K562 (cell line): ENCODE measurements at regions not wholly inside any gene's neighbourhood (a gene's known extent, or its start where the extent isn't known, plus 50 kb on each side); places are given as distances from the start of the nearest gene placed in this dataset.

ENCODE experiments used
- ATAC-seq: fragments of 200-7000 bp; cut with Tn5 transposase; 3 replicates; pipeline ENCODE4 v1.9.1; 2020; ENCODE audit warnings: moderate library complexity
- BruUV-seq: library from RNA; stranded (reverse); fragments of 400-500 nt; replicated peaks from 2 replicates; lab custom pipeline; 2021; lab: Mats Ljungman, UMichigan
- CTCF ChIA-PET: fragments of 300-600 bp; formaldehyde crosslinking; extraction: SDS; loops from one replicate; lab custom pipeline; 2021; ENCODE audit warnings: low intra/inter-chr PET ratio; lab: Yijun Ruan, JAX
- POLR2A ChIA-PET: fragments of 300-600, 350-650 bp; sonication (Branson Sonifier 250); formaldehyde crosslinking; extraction: SDS; loops from one replicate; lab custom pipeline; 2021; ENCODE audit warnings: antibody characterized with exemption, inconsistent platforms; lab: Yijun Ruan, JAX
- DNase-seq, 4 experiments: peaks; one replicate each; pipeline versions ENCODE4 v3.0.0 to v3.0.0-alpha.2; 2011 to 2018; ENCODE audit warnings: low spot score in 3 of 4, mixed read lengths in 3 of 4; ENCODE audit errors: extremely low read depth in 1 of 4
- FAIRE-seq: peaks from 2 replicates; lab custom pipeline; 2011; peaks lifted over from hg19 to GRCh38; lab: Jason Lieb, UNC
- H2AFZ ChIP-seq: 2 replicates; pipeline ENCODE4 v1.6.0; 2011; ENCODE audit warnings: low read depth, low read length, control low read depth, inconsistent platforms
- H3K27ac ChIP-seq: fragments of 200-600 bp; 3 replicates; pipeline ENCODE4 v1.8.0; 2011; ENCODE audit warnings: low read depth, mild to moderate bottlenecking, control low read depth, inconsistent platforms, low read length, moderate library complexity, mixed read lengths; ENCODE audit errors: extremely low read depth
- H3K27me3 ChIP-seq, 2 experiments: fragments of 300-600 bp in 1 of 2; 2 replicates in 1 of 2; 3 replicates in 1 of 2; pipeline versions ENCODE4 v1.6.0 to v1.8.0; 2011; ENCODE audit warnings: inconsistent platforms in 2 of 2, low read length in 2 of 2, mild to moderate bottlenecking in 1 of 2, mixed read lengths in 1 of 2, moderate library complexity in 1 of 2; ENCODE audit not compliant: control insufficient read depth in 2 of 2, insufficient read depth in 2 of 2
- H3K36me3 ChIP-seq: fragments of 300-600 bp; 3 replicates; pipeline ENCODE4 v1.8.0; 2011; ENCODE audit warnings: mild to moderate bottlenecking, low read length, inconsistent platforms; ENCODE audit not compliant: control insufficient read depth, insufficient read depth
- H3K4me1 ChIP-seq, 2 experiments: fragments of 200-600 bp in 1 of 2; replicated peaks in 1 of 2; 2 replicates in 1 of 2; 3 replicates in 1 of 2; pipeline versions ENCODE4 v1.5.1 to v1.8.0; 2011; ENCODE audit warnings: inconsistent platforms in 2 of 2, low read length in 2 of 2, mild to moderate bottlenecking in 1 of 2, mixed read lengths in 1 of 2, moderate library complexity in 1 of 2; ENCODE audit not compliant: control insufficient read depth in 2 of 2, insufficient read depth in 2 of 2
- H3K4me2 ChIP-seq: 2 replicates; pipeline ENCODE4 v1.6.1; 2011; ENCODE audit warnings: low read length, control low read depth, inconsistent platforms, mixed read lengths; ENCODE audit not compliant: insufficient read depth
- H3K4me3 ChIP-seq: fragments of 200-600 bp; sonication (generic), shearing (Covaris generic); 2 replicates; pipeline ENCODE4 v1.5.1; 2016; ENCODE audit warnings: control low read depth, inconsistent platforms
- H3K79me2 ChIP-seq: fragments of 200-600 bp; 3 replicates; pipeline ENCODE4 v1.8.0; 2011; ENCODE audit warnings: low read length, inconsistent platforms; ENCODE audit not compliant: control insufficient read depth, insufficient read depth
- H3K9ac ChIP-seq, 2 experiments: 2 replicates each; pipeline versions ENCODE4 v1.6.0 to v1.6.1; 2011; ENCODE audit warnings: low read depth in 2 of 2, low read length in 2 of 2, control low read depth in 1 of 2, inconsistent platforms in 1 of 2, mild to moderate bottlenecking in 1 of 2, mixed read lengths in 1 of 2; ENCODE audit not compliant: insufficient read depth in 1 of 2
- H3K9me1 ChIP-seq: one replicate; pipeline ENCODE4 v1.6.0; 2011; ENCODE audit warnings: inconsistent platforms, mild to moderate bottlenecking, low read length, moderate library complexity; ENCODE audit not compliant: control insufficient read depth, insufficient read depth
- H3K9me3 ChIP-seq: replicated peaks from 2 replicates; pipeline ENCODE4 v1.5.1; 2011; ENCODE audit warnings: low read depth, low read length, inconsistent platforms; ENCODE audit not compliant: control insufficient read depth, insufficient read depth
- H4K20me1 ChIP-seq: replicated peaks from 2 replicates; pipeline ENCODE4 v1.6.1; 2011; ENCODE audit warnings: low read length, inconsistent platforms, mixed read lengths; ENCODE audit not compliant: control insufficient read depth, insufficient read depth
- ARID1B ChIP-seq: fragments of 450-650 bp; IDR thresholded peaks from 2 replicates; pipeline ENCODE4 v1.6.1; 2016; ENCODE audit warnings: antibody characterized with exemption, mild to moderate bottlenecking, inconsistent platforms
- CBX3 ChIP-seq, 2 experiments: IDR thresholded peaks; 1 replicate in 1 of 2; 2 replicates in 1 of 2; pipeline ENCODE4 v1.6.1; 2012; ENCODE audit warnings: inconsistent platforms in 2 of 2, low read length in 2 of 2, borderline replicate concordance in 1 of 2, control low read depth in 1 of 2
- HDAC1 ChIP-seq, 2 experiments: fragments of 450-650 bp; IDR thresholded peaks; 2 replicates each; pipeline ENCODE4 v1.6.1; 2016 to 2017; ENCODE audit warnings: inconsistent platforms in 1 of 2, mild to moderate bottlenecking in 1 of 2, moderate library complexity in 1 of 2
- HMG20A ChIP-seq: fragments of 450-650 bp; formaldehyde crosslinking; conservative IDR thresholded peaks from 2 replicates; pipeline ENCODE4 v1.4.0; 2020; ENCODE audit warnings: mild to moderate bottlenecking, mixed read lengths
- KLF16 ChIP-seq: IDR thresholded peaks from 2 replicates; pipeline ENCODE4 v1.6.1; 2016; ENCODE audit warnings: antibody characterized with exemption
- NCOR1 ChIP-seq: fragments of 450-650 bp; IDR thresholded peaks from 2 replicates; pipeline ENCODE4 v1.6.1; 2016; ENCODE audit warnings: mild to moderate bottlenecking, moderate library complexity
- OTX1 ChIP-seq: fragments of 450-650 bp; formaldehyde crosslinking; IDR thresholded peaks from 2 replicates; pipeline ENCODE4 v1.4.0; 2022; ENCODE audit warnings: mild to moderate bottlenecking
- PPARD ChIP-seq: fragments of 250-450 bp; sonication (Bioruptor Pico); IDR thresholded peaks from 2 replicates; pipeline ENCODE4 v1.8.0; 2022; ENCODE audit warnings: inconsistent platforms, mild to moderate bottlenecking, moderate library complexity
- SMARCC2 ChIP-seq: fragments of 450-650 bp; IDR thresholded peaks from 2 replicates; pipeline ENCODE4 v1.6.1; 2017; ENCODE audit warnings: antibody characterized with exemption, moderate library complexity, mild to moderate bottlenecking, low read depth
- TGIF2 ChIP-seq: sonication (generic); formaldehyde crosslinking; IDR thresholded peaks from 2 replicates; pipeline ENCODE4 v1.8.1; 2022; ENCODE audit warnings: mild to moderate bottlenecking, missing genetic modification reagents, moderate library complexity
- ZNF121 ChIP-seq: sonication (generic); formaldehyde crosslinking; conservative IDR thresholded peaks from 2 replicates; pipeline ENCODE4 v1.8.0; 2022; ENCODE audit warnings: missing genetic modification reagents
- ZNF263 ChIP-seq: sonication (generic); formaldehyde crosslinking; IDR thresholded peaks from 2 replicates; pipeline ENCODE4 v1.8.0; 2022; ENCODE audit warnings: mild to moderate bottlenecking, missing genetic modification reagents, borderline replicate concordance
- ZNF280B ChIP-seq: fragments of 250-450 bp; sonication (Bioruptor Pico); IDR thresholded peaks from 2 replicates; pipeline ENCODE4 v1.5.1; 2021; ENCODE audit warnings: mild to moderate bottlenecking
- ZNF507 ChIP-seq: conservative IDR thresholded peaks from 2 replicates; pipeline ENCODE4 v1.6.1; 2017; ENCODE audit warnings: missing genetic modification characterization, missing compliant biosample characterization
- ZNF644 ChIP-seq: fragments of 200-800 bp; sonication (Bioruptor generic); IDR thresholded peaks from 2 replicates; pipeline ENCODE4 v1.6.1; 2016; ENCODE audit warnings: low read depth, missing genetic modification characterization, missing compliant biosample characterization
- ZNF707 ChIP-seq: fragments of 250-450 bp; sonication (Bioruptor Pico); conservative IDR thresholded peaks from 2 replicates; pipeline ENCODE4 v1.8.0; 2022; ENCODE audit warnings: inconsistent platforms, mild to moderate bottlenecking, moderate library complexity
- WGBS: fragments of 100-300 bp; shearing (Covaris generic); methylation state at CpG from one replicate; pipeline ENCODE4 v1.1.6; 2016; ENCODE audit warnings: low coverage, mixed read lengths; ENCODE audit not compliant: insufficient coverage; ENCODE audit errors: missing lambda C conversion rate; 5-methylcytosine and 5-hydroxymethylcytosine counted together
- in situ Hi-C: fragments of 300-500 bp; cut with MboI; formaldehyde crosslinking; loops from 4 replicates; pipeline ENCODE4 v1.15.0; 2018; ENCODE audit warnings: inconsistent platforms, mixed read lengths
- intact Hi-C: fragments of 100-400 bp; cut with micrococcal nuclease; formaldehyde crosslinking; loops from 2 replicates; pipeline ENCODE4 v1.14.2; 2022

GRCh38 chr3:187975561-187976364 lies 178.2 kb upstream of the LPP start:
- Histone ChIP-seq H3K79me2 (no peaks in the 10 kb centered on the region), H4K20me1 (no peaks in the 10 kb centered on the region), H3K27ac (no peak overlapping the region), H2AFZ (no peak overlapping the region), H3K4me2 (no peak overlapping the region), H3K9me1 (no peaks in the 10 kb centered on the region), H3K4me1 (no peaks in the 10 kb centered on the region), H3K36me3 (no peaks in the 10 kb centered on the region), H3K4me3 (no peak overlapping the region), H3K27me3 (peaks cover 0 to 6% of the 10 kb centered on the region in 2 experiments; a peak in 1 of 5 replicates)
- no peak for FAIRE-seq
- BruUV-seq, result no TSS peak
- POLR2A ChIA-PET, result no interaction called here
- CTCF ChIA-PET, result no interaction called here
- in situ Hi-C loops, result no loop called here
- no peak for TF ChIP-seq KLF16
- TF ChIP-seq, all 486 proteins: peak for 0
- WGBS, result 0% methylated on average over 7 of the region's 7 CpGs
- H3K9me3 ChIP-seq, result no peaks in the 10 kb centered on the region
- intact Hi-C loops, result no loop called here
- ATAC-seq (no peak), DNase-seq (no peak)
- no peak overlapping the region for H3K9ac ChIP-seq

GRCh38 chr3:187976365-187976900 lies 177.5 kb upstream of the LPP start:
- H3K27me3 ChIP-seq, result peaks cover 0 to 6% of the 10 kb centered on the region in 2 experiments; a peak in 1 of 5 replicates
- no TSS peak for BruUV-seq
- CTCF ChIA-PET, result no interaction called here
- H3K27ac ChIP-seq, result no peak overlapping the region
- no peaks in the 10 kb centered on the region for H3K9me1 ChIP-seq
- POLR2A ChIA-PET, result no interaction called here
- no peak overlapping the region for H3K4me2 ChIP-seq
- WGBS, result 2% methylated on average over 6 of the region's 6 CpGs
- H3K9ac ChIP-seq, result no peak overlapping the region
- H3K4me1 ChIP-seq, result no peaks in the 10 kb centered on the region
- FAIRE-seq (no peak), ATAC-seq (no peak), DNase-seq (no peak)
- in situ Hi-C loops (no loop called here), intact Hi-C loops (no loop called here)
- H4K20me1 ChIP-seq, result no peaks in the 10 kb centered on the region
- H3K79me2 ChIP-seq, result no peaks in the 10 kb centered on the region
- H2AFZ ChIP-seq, result no peak overlapping the region
- H3K9me3 ChIP-seq, result no peaks in the 10 kb centered on the region
- no peak overlapping the region for H3K4me3 ChIP-seq
- H3K36me3 ChIP-seq, result no peaks in the 10 kb centered on the region
- TF ChIP-seq SMARCC2, result no peak
- no peak for TF ChIP-seq ZNF644 (tag)
- no peak for TF ChIP-seq ZNF280B
- no peak for TF ChIP-seq NCOR1
- TF ChIP-seq ZNF507 (tag), result no peak
- TF ChIP-seq HMG20A (CRISPR knock-in tag), result no peak
- TF ChIP-seq HDAC1 (IDR thresholded peaks at IDR 0.05), result no peak
- TF ChIP-seq OTX1 (CRISPR knock-in tag), result no peak
- TF ChIP-seq CBX3 (IDR thresholded peaks at IDR 0.05; ENCODE audit: borderline replicate concordance in 1 of 2, low read length in 2 of 2), result no peak
- no peak for TF ChIP-seq ARID1B
- TF ChIP-seq PPARD (CRISPR knock-in tag), result no peak
- TF ChIP-seq ZNF263 (CRISPR knock-in tag), result no peak
- no peak for TF ChIP-seq TGIF2 (CRISPR knock-in tag)
- no peak for TF ChIP-seq ZNF121 (CRISPR knock-in tag)
- no peak for TF ChIP-seq ZNF707 (CRISPR knock-in tag)
